Hematopoietic multipotent progenitor cell treated with erythropoietin and hydrocortisone succinate and interleukin-3 and kit ligand, for 8 days (in vitro differentiated cells): ENCODE measurements at regions not wholly inside any gene's neighbourhood (a gene's known extent, or its start where the extent isn't known, plus 50 kb on each side); places are given as distances from the start of the nearest gene placed in this dataset.
"Not testable (repeated sequence)": the region's sequence is repeated elsewhere in the genome, so short reads cannot be mapped to it uniquely, and the experiment has no call there.

Experiments
- DNase-seq: peaks from one replicate; pipeline ENCODE4 v3.0.0-alpha.2; 2015

GRCh38 chr9:19650312-19650711 is 138.5 kb downstream of the SLC24A2 start:
- peak; percentile 75 for DNase-seq

GRCh38 chr9:19649336-19650041 is 139.3 kb downstream of the SLC24A2 start:
- DNase-seq, result no peak

GRCh38 chr9:19648672-19649071 is 140.2 kb downstream of the SLC24A2 start:
- no peak for DNase-seq

GRCh38 chr9:19643875-19644274 is 145.0 kb downstream of the SLC24A2 start:
- no peak for DNase-seq

GRCh38 chr9:19642256-19642655 is 146.6 kb downstream of the SLC24A2 start:
- no peak for DNase-seq

GRCh38 chr9:19641046-19641445 is 147.8 kb downstream of the SLC24A2 start:
- no peak for DNase-seq

- DNase-seq, result no peak
Observed at GRCh38 chr9:19640014-19640413, 148.8 kb downstream of the SLC24A2 start.

- no peak for DNase-seq
Observed at GRCh38 chr9:19637084-19637483, 151.8 kb downstream of the SLC24A2 start.

- DNase-seq, result no peak
Observed at GRCh38 chr9:19634881-19635280, 154.0 kb downstream of the SLC24A2 start.

- DNase-seq, result no peak
Observed at GRCh38 chr9:19631181-19631580, 157.7 kb downstream of the SLC24A2 start.

GRCh38 chr9:19630760-19631159 is 158.1 kb downstream of the SLC24A2 start:
- no peak for DNase-seq

GRCh38 chr9:19629488-19629887 is 159.3 kb downstream of the SLC24A2 start:
- DNase-seq, result no peak

GRCh38 chr9:19625426-19625825 is 163.4 kb downstream of the SLC24A2 start:
- DNase-seq, result not testable (repeated sequence)

GRCh38 chr9:19624519-19624918 is 164.3 kb downstream of the SLC24A2 start:
- DNase-seq, result no peak

GRCh38 chr9:19623941-19624340 is 164.9 kb downstream of the SLC24A2 start:
- no peak for DNase-seq

- no peak for DNase-seq
Observed at GRCh38 chr9:19620326-19620725, 168.5 kb downstream of the SLC24A2 start.

- DNase-seq, result no peak
Observed at GRCh38 chr9:19619221-19619620, 169.6 kb downstream of the SLC24A2 start.

- no peak for DNase-seq
Observed at GRCh38 chr9:19618816-19619215, 170.0 kb downstream of the SLC24A2 start.

- DNase-seq, result no peak
Observed at GRCh38 chr9:19615036-19615624, 173.7 kb downstream of the SLC24A2 start.

GRCh38 chr9:19614294-19614693 is 174.5 kb downstream of the SLC24A2 start:
- DNase-seq, result no peak

- DNase-seq, result no peak
Observed at GRCh38 chr9:19600538-19600937, 188.3 kb downstream of the SLC24A2 start.

- no peak for DNase-seq
Observed at GRCh38 chr9:19598722-19599121, 189.9 kb downstream of the ACER2 start.

GRCh38 chr9:19597176-19597575 is 188.4 kb downstream of the ACER2 start:
- no peak for DNase-seq

- DNase-seq, result no peak
Observed at GRCh38 chr9:19595003-19595402, 186.2 kb downstream of the ACER2 start.

- DNase-seq, result no peak
Observed at GRCh38 chr9:19587678-19588077, 178.9 kb downstream of the ACER2 start.
